ENCODE measurements at regions not wholly inside any gene's neighbourhood (a gene's known extent, or its start where the extent isn't known, plus 50 kb on each side); places are given as distances from the start of the nearest gene placed in this dataset.
A peak's percentile ranks its signal among the peaks of the same experiment; 100 is the strongest.

- TF ChIP-seq CTCF (IDR thresholded peaks at IDR 0.05; ENCODE audit: insufficient read depth, low read length, severe bottlenecking) = no peak
- FAIRE-seq = no peak
- DNase-seq (ENCODE audit: low read depth) = no peak
- Histone ChIP-seq H3K27me3 (ENCODE audit: control insufficient read depth, insufficient read depth, low read length) (no peaks in the 10 kb centered on the region), H3K4me3 (ENCODE audit: low read depth, low read length) (no peak overlapping the region), H3K36me3 (ENCODE audit: control insufficient read depth, insufficient read depth, low read length) (no peaks in the 10 kb centered on the region)
Measured at GRCh38 chr13:97895383-97895782, 58.1 kb upstream of the IPO5 start.

- no peaks in the 10 kb centered on the region for H3K36me3 ChIP-seq (ENCODE audit: control insufficient read depth, insufficient read depth, low read length)
- H3K4me3 ChIP-seq (ENCODE audit: low read depth, low read length) = no peak overlapping the region
- no peaks in the 10 kb centered on the region for H3K27me3 ChIP-seq (ENCODE audit: control insufficient read depth, insufficient read depth, low read length)
- DNase-seq (ENCODE audit: low read depth) (no peak), FAIRE-seq (no peak)
- no peak for TF ChIP-seq CTCF (IDR thresholded peaks at IDR 0.05; ENCODE audit: insufficient read depth, low read length, severe bottlenecking)
Measured at GRCh38 chr13:97896446-97896845, 57.0 kb upstream of the IPO5 start.

GRCh38 chr13:97901716-97902115, 51.8 kb upstream of the IPO5 start:
- DNase-seq (ENCODE audit: low read depth) (no peak), FAIRE-seq (peak; percentile 72)
- no peaks in the 10 kb centered on the region for H3K27me3 ChIP-seq (ENCODE audit: control insufficient read depth, insufficient read depth, low read length)
- no peaks in the 10 kb centered on the region for H3K36me3 ChIP-seq (ENCODE audit: control insufficient read depth, insufficient read depth, low read length)
- H3K4me3 ChIP-seq (ENCODE audit: low read depth, low read length) = no peak overlapping the region
- no peak for TF ChIP-seq CTCF (IDR thresholded peaks at IDR 0.05; ENCODE audit: insufficient read depth, low read length, severe bottlenecking)

All from bronchial epithelial cell (primary cell).